RPMI8226 (cell line): ENCODE measurements at regions not wholly inside any gene's neighbourhood (a gene's known extent, or its start where the extent isn't known, plus 50 kb on each side); places are given as distances from the start of the nearest gene placed in this dataset.
"Not testable (repeated sequence)": the region's sequence is repeated elsewhere in the genome, so short reads cannot be mapped to it uniquely, and the experiment has no call there.

ENCODE experiments used
- DNase-seq: peaks from one replicate; pipeline ENCODE4 v3.0.0-alpha.2; 2015

GRCh38 chr6:91241946-91242613, 655.2 kb upstream of the MAP3K7 start:
- no peak for DNase-seq

GRCh38 chr6:91240878-91241603, 654.2 kb upstream of the MAP3K7 start:
- peak; percentile 73 for DNase-seq

- no peak for DNase-seq
Observed at GRCh38 chr6:91221072-91221720, 634.3 kb upstream of the MAP3K7 start.

GRCh38 chr6:91213229-91213901, 626.5 kb upstream of the MAP3K7 start:
- peak; percentile 74 for DNase-seq

- no peak for DNase-seq
Observed at GRCh38 chr6:91198588-91199255, 611.9 kb upstream of the MAP3K7 start.

GRCh38 chr6:91196729-91197128, 609.9 kb upstream of the MAP3K7 start:
- no peak for DNase-seq

GRCh38 chr6:91193446-91193845, 606.6 kb upstream of the MAP3K7 start:
- DNase-seq, result no peak

GRCh38 chr6:91190041-91190440, 603.2 kb upstream of the MAP3K7 start:
- not testable (repeated sequence) for DNase-seq

GRCh38 chr6:91185072-91185471, 598.2 kb upstream of the MAP3K7 start:
- DNase-seq, result no peak

GRCh38 chr6:91181416-91181815, 594.5 kb upstream of the MAP3K7 start:
- DNase-seq, result no peak

GRCh38 chr6:91173651-91174050, 586.8 kb upstream of the MAP3K7 start:
- no peak for DNase-seq

GRCh38 chr6:91173186-91173585, 586.3 kb upstream of the MAP3K7 start:
- DNase-seq, result no peak

- peak; percentile 16 for DNase-seq
Observed at GRCh38 chr6:91171754-91172462, 585.0 kb upstream of the MAP3K7 start.

- DNase-seq, result no peak
Observed at GRCh38 chr6:91167846-91168245, 581.0 kb upstream of the MAP3K7 start.

GRCh38 chr6:91166271-91167046, 579.6 kb upstream of the MAP3K7 start:
- no peak for DNase-seq

GRCh38 chr6:91164105-91164504, 577.2 kb upstream of the MAP3K7 start:
- no peak for DNase-seq

- no peak for DNase-seq
Observed at GRCh38 chr6:91161246-91161645, 574.4 kb upstream of the MAP3K7 start.

- no peak for DNase-seq
Observed at GRCh38 chr6:91155129-91155785, 568.4 kb upstream of the MAP3K7 start.

GRCh38 chr6:91152824-91153223, 566.0 kb upstream of the MAP3K7 start:
- no peak for DNase-seq

GRCh38 chr6:91149956-91150705, 563.3 kb upstream of the MAP3K7 start:
- DNase-seq, result no peak
